GM12873 (cell line): ENCODE measurements at regions not wholly inside any gene's neighbourhood (a gene's known extent, or its start where the extent isn't known, plus 50 kb on each side); places are given as distances from the start of the nearest gene placed in this dataset.

ENCODE experiments used
- CTCF ChIP-seq: IDR thresholded peaks from 2 replicates; pipeline ENCODE4 v1.5.1; 2012; ENCODE audit warnings: low read depth, mild to moderate bottlenecking, moderate library complexity, low read length, control low read depth; ENCODE audit not compliant: insufficient read depth; ENCODE audit errors: missing control alignments

- no peak for TF ChIP-seq CTCF
Measured at GRCh38 chr18:44545359-44545985, 135.2 kb upstream of the SETBP1 start.

GRCh38 chr18:44546954-44547353, 133.7 kb upstream of the SETBP1 start:
- TF ChIP-seq CTCF, result no peak

- TF ChIP-seq CTCF, result no peak
Measured at GRCh38 chr18:44548291-44549221, 132.1 kb upstream of the SETBP1 start.

- no peak for TF ChIP-seq CTCF
Measured at GRCh38 chr18:44552706-44553105, 128.0 kb upstream of the SETBP1 start.

GRCh38 chr18:44556296-44556695, 124.4 kb upstream of the SETBP1 start:
- no peak for TF ChIP-seq CTCF

- no peak for TF ChIP-seq CTCF
Measured at GRCh38 chr18:44557616-44558151, 123.0 kb upstream of the SETBP1 start.

- TF ChIP-seq CTCF, result no peak
Measured at GRCh38 chr18:44558767-44559166, 121.9 kb upstream of the SETBP1 start.
